Stimulated activated CD4-positive, alpha-beta T cell treated with anti-CD3 and anti-CD28 coated beads, Interleukin-1b, Interleukin-23, amount 100 ng/mL, for 48 hours (primary cell): ENCODE measurements at regions not wholly inside any gene's neighbourhood (a gene's known extent, or its start where the extent isn't known, plus 50 kb on each side); places are given as distances from the start of the nearest gene placed in this dataset.

ENCODE experiments used
- DNase-seq: peaks from one replicate; pipeline ENCODE4 v3.0.0-alpha.2; 2020

- DNase-seq, result peak; percentile 9
These were observed 50.7 kb upstream of the PAIP2B start for GRCh38 chr2:71277536-71278103.

GRCh38 chr2:71277147-71277475 is 50.2 kb upstream of the PAIP2B start:
- DNase-seq, result no peak

- peak; percentile 87 for DNase-seq
These were observed 49.6 kb upstream of the PAIP2B start for GRCh38 chr2:71276311-71277146.
